Glomerular visceral epithelial cell (primary cell): ENCODE measurements at regions not wholly inside any gene's neighbourhood (a gene's known extent, or its start where the extent isn't known, plus 50 kb on each side); places are given as distances from the start of the nearest gene placed in this dataset.
"Not testable (repeated sequence)": the region's sequence is repeated elsewhere in the genome, so short reads cannot be mapped to it uniquely, and the experiment has no call there.

Experiments used
- DNase-seq: peaks from one replicate; pipeline ENCODE4 v3.0.0-alpha.2; 2016; ENCODE audit errors: extremely low spot score

DNA sequence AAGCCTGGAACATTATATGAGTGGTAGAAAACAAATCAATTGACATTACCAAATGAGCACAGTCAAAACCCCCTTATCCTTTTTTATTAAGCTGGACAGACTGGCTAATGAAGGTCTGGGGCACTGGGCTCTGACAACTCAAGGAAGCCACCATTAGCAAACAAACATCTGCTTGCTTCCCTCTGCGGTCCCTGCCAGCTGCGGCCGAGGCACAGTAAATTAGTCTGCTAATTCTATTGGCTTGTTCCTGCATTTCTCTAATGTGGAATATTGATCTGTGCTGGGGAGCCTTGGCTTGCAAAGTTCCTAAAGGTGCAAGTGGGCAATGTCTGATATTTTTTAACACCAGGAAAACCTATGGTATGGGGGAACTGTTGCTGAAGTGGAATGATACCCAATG lies 300.3 kb downstream of the MTX2 start:
- no peak for DNase-seq

DNA sequence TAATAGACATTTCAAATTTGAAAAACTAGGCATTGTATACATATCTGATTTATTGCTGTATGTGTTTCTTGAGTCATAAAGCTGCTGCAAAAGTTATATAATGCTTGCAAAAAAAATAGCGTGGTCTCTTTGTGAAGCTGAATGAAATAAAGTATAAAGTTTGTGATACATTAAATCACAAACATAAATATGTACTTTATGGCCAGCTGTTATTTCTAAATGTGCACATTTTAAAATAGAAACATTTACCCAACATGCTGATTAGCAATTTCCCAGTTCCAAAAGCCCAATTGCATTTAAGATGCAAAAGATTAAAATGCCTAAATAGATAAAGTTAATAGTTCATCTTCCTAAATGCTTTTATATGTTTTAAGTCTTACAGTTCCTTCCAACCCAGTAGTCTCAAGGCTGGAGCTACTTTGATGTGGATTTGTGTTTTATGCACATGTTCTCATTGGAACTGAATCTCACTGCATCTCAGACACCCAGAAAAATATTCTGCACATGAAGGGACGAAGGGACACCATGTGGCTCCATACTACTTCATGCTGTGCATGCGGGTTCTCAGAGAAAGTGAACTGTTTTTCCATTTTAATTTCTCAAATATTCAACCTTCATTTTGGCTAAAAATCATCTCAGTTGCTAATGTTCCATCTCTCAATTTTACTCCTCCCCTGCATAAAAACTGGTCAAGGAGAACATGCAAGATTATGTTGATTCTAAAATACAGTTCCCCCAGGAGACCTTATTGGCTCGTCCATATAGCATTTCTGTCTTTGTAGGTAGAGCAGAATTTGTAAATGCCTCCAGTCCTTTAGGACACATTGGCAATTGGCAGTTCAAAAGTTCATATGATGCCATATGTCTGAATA lies 304.6 kb downstream of the MTX2 start:
- DNase-seq = no peak

GRCh38 chr2:176574484-176575236 lies 305.4 kb downstream of the MTX2 start:
- DNase-seq = no peak

DNA sequence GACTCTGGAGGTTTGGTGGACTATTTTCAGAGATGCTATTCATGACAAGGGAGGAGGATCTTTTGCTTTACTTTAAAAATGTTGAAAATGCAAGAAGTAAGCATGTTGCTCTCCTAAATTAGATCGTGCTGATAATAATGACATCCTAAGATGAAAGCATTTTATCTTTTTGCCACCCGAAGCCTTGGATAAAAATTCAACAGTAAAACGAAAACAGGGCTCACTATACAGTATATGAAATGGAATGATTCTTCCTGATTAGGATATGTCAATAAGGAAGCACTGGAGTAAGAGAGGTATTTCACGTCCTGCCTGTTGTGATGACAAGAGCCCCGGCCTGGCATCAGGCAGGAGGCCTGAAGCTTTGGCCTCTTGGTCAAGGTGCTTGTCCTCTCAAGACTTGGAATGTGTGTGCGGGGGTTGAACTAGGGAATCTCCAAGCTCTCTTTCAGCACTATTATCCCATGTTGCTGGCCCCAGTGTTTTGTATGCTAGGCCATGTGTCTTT lies 306.0 kb downstream of the MTX2 start:
- no peak for DNase-seq

DNA sequence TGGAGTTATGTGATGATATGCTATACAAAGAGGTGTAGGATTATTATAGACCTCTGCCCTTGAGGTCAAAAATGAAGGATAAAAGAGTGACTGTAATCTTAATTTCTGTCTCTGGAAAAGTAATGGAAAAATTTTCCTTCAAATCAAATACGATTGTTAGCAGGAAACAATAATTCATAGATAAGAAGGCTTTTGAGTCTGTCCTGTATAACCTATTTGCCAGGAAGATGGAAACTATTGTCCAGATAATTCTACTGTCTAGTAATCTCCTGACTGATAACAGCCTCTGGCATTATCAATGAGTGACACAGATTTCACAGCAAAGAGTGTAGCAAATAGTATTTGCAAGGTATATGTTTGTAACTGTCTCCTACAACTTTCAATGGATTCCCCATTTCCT lies 307.8 kb downstream of the MTX2 start:
- DNase-seq = no peak

DNA sequence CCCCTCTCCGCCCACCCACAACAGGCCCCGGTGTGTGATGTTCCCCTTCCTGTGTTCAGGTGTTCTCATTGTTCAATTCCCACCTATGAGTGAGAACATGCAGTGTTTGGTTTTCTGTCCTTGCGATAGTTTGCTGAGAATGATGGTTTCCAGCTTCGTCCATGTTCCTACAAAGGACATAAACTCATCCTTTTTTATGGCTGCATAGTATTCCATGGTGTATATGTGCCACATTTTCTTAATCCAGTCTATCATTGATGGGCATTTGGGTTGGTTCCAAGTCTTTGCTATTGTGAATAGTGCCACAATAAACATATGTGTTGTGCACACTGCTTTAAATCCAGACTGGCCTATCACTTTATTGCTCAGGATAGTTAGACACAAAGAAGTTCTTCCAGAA lies 309.1 kb downstream of the MTX2 start:
- not testable (repeated sequence) for DNase-seq

DNA sequence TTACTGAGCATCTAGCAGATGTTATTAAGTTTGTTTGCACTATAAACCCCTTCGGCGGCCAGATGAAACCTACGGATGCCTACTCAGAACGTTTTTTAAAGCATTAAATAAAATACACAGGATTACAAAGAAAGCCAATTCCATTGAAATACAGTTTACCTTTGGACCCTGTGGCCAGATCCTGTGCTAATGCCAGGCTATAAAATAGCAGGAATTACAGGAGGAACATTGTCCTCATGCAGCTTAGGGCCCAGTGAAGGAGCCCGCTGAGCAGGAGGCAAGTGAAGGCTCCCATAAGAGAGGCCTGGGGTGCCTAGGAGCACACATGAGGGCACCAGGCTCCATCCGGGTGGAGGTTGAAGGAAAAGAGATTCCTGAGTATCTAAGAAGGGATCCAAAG lies 310.4 kb downstream of the MTX2 start:
- no peak for DNase-seq

DNA sequence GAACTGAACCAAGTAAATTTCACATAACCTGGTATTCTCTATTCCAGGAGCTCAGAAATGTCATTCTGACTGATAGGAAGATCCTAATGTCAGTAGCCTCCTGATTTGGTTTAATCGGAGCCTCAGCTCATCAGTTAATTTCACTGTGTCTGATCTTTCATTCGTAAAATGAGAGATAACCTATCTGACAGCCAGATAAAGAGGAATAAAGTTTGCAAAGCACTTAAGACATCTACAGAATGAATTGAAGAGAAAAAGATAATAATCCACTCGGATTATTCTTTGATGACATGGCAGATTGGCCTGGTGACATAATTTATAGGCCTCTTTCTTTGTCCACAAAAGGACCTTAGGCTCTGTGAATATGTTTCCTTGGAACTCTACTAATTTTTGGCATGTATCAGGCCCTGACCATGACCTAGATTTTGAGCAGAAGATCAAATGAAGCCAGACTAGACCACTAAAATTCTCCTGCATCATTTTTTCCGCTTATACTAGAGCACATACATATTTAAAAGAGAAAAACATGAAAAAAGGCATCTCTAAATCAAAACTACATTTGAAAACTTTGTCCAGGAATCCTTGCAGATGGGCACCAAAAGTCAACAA lies 312.4 kb downstream of the MTX2 start:
- DNase-seq = no peak

- no peak for DNase-seq
Observed at GRCh38 chr2:176582176-176582575, 312.9 kb downstream of the MTX2 start.

GRCh38 chr2:176582990-176583481 lies 313.8 kb downstream of the MTX2 start:
- DNase-seq = peak; percentile 89

GRCh38 chr2:176583607-176584006 lies 314.4 kb downstream of the MTX2 start:
- DNase-seq = peak; percentile 57

- DNase-seq = peak; percentile 89
Observed at GRCh38 chr2:176584333-176584732, 315.1 kb downstream of the MTX2 start.

- DNase-seq = no peak
Observed at GRCh38 chr2:176585291-176585690, 316.0 kb downstream of the MTX2 start.

DNA sequence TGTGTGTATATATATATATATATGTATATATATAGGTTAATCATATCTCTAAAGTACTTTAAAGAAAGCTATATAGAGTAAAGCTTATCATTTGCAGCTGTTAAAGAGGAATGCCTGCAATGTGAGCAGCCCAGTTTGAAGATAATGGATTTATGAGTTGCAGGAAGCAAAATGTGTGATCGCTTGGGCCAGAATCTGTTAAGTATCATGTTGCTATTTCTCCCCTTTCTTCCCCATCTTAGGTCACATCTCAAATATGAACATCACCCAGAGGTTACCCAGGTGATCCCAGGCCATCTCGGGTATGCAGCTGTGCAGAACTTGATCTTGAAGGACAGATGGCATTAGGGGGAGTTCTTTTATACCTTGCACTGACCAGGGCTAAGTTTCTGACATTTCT lies 316.5 kb downstream of the MTX2 start:
- DNase-seq = no peak

GRCh38 chr2:176589287-176589686 lies 320.0 kb downstream of the MTX2 start:
- DNase-seq = no peak

- no peak for DNase-seq
Observed at GRCh38 chr2:176589825-176590440, 320.7 kb downstream of the MTX2 start.

GRCh38 chr2:176592216-176592615 lies 323.0 kb downstream of the MTX2 start:
- no peak for DNase-seq

GRCh38 chr2:176595986-176596385 lies 326.7 kb downstream of the MTX2 start:
- peak; percentile 28 for DNase-seq

GRCh38 chr2:176597916-176598315 lies 328.7 kb downstream of the MTX2 start:
- DNase-seq = no peak

GRCh38 chr2:176598351-176598750 lies 329.1 kb downstream of the MTX2 start:
- DNase-seq = no peak

DNA sequence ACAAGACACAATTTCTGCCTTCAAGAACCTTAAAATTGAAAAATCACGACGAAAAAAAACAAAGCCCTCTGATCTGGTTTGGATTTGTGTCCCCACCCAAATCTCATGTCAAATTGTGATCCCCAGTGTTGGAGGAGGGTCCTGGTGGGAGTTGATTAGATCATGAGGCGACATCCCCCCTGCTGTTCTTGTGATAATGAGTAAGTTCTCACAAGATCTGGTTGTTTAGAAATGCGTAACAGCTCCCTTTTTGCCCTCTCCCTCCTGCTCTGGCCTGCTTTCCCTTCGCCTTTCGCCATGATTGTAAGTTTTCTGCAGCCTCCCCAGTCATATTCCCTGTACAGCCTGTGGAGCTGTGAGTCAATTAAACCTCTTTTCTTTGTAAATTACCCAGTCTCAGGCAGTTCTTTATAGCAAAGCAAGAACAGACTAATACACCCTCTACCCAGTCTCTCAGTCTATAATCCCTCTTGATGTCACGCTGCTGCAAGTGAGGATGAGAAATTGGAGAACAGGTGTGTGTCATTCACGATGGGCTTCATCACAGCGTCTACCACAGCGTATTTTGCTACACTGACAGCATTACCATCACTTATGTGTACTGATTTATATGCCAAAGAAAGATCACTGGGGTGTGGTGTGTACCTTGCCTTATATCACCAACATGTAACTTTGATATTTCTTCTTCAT lies 330.7 kb downstream of the MTX2 start:
- DNase-seq = no peak
